Keratinocyte (primary cell): ENCODE measurements at regions not wholly inside any gene's neighbourhood (a gene's known extent, or its start where the extent isn't known, plus 50 kb on each side); places are given as distances from the start of the nearest gene placed in this dataset.
"Not testable (repeated sequence)": the region's sequence is repeated elsewhere in the genome, so short reads cannot be mapped to it uniquely, and the experiment has no call there.

Experiments used
- DNase-seq: peaks from one replicate; pipeline ENCODE4 v3.0.0-alpha.2; 2011; ENCODE audit warnings: low read depth, missing footprints, low spot score
- FAIRE-seq: peaks from 2 replicates; lab custom pipeline; 2011; peaks lifted over from hg19 to GRCh38; lab: Jason Lieb, UNC
- H2AFZ ChIP-seq: 2 replicates; pipeline ENCODE4 v1.6.0; 2012; ENCODE audit warnings: low read length, control low read depth, inconsistent platforms; ENCODE audit not compliant: control insufficient read depth
- H3K27ac ChIP-seq: 2 replicates; pipeline ENCODE4 v1.5.1; 2011; ENCODE audit warnings: low read length; ENCODE audit not compliant: control insufficient read depth, insufficient read depth
- H3K27me3 ChIP-seq: 3 replicates; pipeline ENCODE4 v1.6.0; 2011; ENCODE audit warnings: low read length; ENCODE audit not compliant: control insufficient read depth, insufficient read depth; ENCODE audit errors: extremely low read depth
- H3K36me3 ChIP-seq, 2 experiments: 2 replicates in 1 of 2; 3 replicates in 1 of 2; pipeline ENCODE4 v1.5.1; 2011; ENCODE audit warnings: low read length in 2 of 2, mild to moderate bottlenecking in 1 of 2; ENCODE audit not compliant: control insufficient read depth in 2 of 2, insufficient read depth in 2 of 2; ENCODE audit errors: extremely low read depth in 1 of 2
- H3K4me1 ChIP-seq: 3 replicates; pipeline ENCODE4 v1.5.1; 2011; ENCODE audit warnings: low read length; ENCODE audit not compliant: control insufficient read depth, insufficient read depth; ENCODE audit errors: extremely low read depth
- H3K4me2 ChIP-seq: 3 replicates; pipeline ENCODE4 v1.6.0; 2011; ENCODE audit warnings: low read depth, low read length; ENCODE audit not compliant: control insufficient read depth, insufficient read depth; ENCODE audit errors: extremely low read depth
- H3K4me3 ChIP-seq, 3 experiments: fragments of 200-600 bp in 1 of 3; sonication (generic) in 1 of 3; 2 replicates in 2 of 3; 3 replicates in 1 of 3; pipeline ENCODE4 v1.5.1; 2011 to 2016; ENCODE audit warnings: low read length in 3 of 3, mild to moderate bottlenecking in 3 of 3, control low read depth in 2 of 3, inconsistent platforms in 1 of 3, low read depth in 1 of 3, mixed read lengths in 1 of 3, mixed run types in 1 of 3, moderate library complexity in 1 of 3; ENCODE audit not compliant: control insufficient read depth in 2 of 3, insufficient read depth in 2 of 3; ENCODE audit errors: extremely low read depth in 1 of 3
- H3K79me2 ChIP-seq: 2 replicates; pipeline ENCODE4 v1.6.0; 2012; ENCODE audit warnings: low read length; ENCODE audit not compliant: control insufficient read depth, insufficient read depth
- H3K9ac ChIP-seq: 3 replicates; pipeline ENCODE4 v1.6.0; 2011; ENCODE audit warnings: low read length; ENCODE audit not compliant: control insufficient read depth, insufficient read depth; ENCODE audit errors: extremely low read depth
- H3K9me1 ChIP-seq: 3 replicates; pipeline ENCODE4 v1.6.0; 2011; ENCODE audit warnings: low read length; ENCODE audit not compliant: control insufficient read depth, insufficient read depth; ENCODE audit errors: extremely low read depth
- H3K9me3 ChIP-seq: 2 replicates; pipeline ENCODE4 v1.5.1; 2012; ENCODE audit warnings: low read depth, low read length; ENCODE audit not compliant: control insufficient read depth
- H4K20me1 ChIP-seq: 3 replicates; pipeline ENCODE4 v1.6.0; 2011; ENCODE audit warnings: low read length; ENCODE audit not compliant: control insufficient read depth, insufficient read depth; ENCODE audit errors: extremely low read depth
- EZH2 ChIP-seq: IDR thresholded peaks from one replicate; pipeline ENCODE4 v1.6.1; 2012; ENCODE audit warnings: inconsistent platforms, mild to moderate bottlenecking, low read length, moderate library complexity
- dilution Hi-C: fragments of 300-500 bp; cut with MboI; formaldehyde crosslinking; loops from one replicate; pipeline ENCODE4 v1.7.0; 2020; ENCODE audit warnings: low sequenced_read_pairs; ENCODE audit not compliant: extremely low pct_ligation_motif_present
- TF ChIP-seq, protein P1 (sequence below), 3 experiments: IDR thresholded peaks in 1 of 3; conservative IDR thresholded peaks in 1 of 3; optimal IDR thresholded peaks in 1 of 3; 2 replicates in 2 of 3; 3 replicates in 1 of 3; pipeline versions ENCODE3 to v1.5.1; 2011; ENCODE audit warnings: low read length in 3 of 3, mild to moderate bottlenecking in 3 of 3, moderate library complexity in 2 of 3, control low read depth in 1 of 3, inconsistent platforms in 1 of 3; ENCODE audit not compliant: insufficient read depth in 2 of 3; ENCODE audit errors: extremely low read depth in 1 of 3

DNA sequence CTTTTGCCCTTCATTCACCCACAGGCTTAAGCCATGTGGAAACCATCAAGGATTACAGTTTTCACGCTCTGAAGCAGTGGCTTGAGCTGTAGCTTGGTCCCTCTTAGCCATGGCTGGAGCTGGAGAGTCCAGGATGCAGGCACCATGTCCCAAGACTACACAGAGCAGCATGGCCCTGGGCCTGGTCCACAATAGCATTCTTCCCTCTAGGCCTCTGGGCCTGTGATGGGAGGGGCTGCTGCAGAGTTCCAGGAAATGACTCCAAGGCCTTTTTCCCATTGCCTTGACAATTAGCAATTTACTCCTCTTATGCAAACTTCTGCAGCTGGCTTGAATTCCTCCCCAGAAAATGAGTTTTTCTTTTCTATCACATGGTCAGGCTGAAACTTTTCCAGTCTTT is 211.3 kb downstream of the RERGL start:
- H3K36me3 ChIP-seq: no peaks in the 10 kb centered on the region
- no peaks in the 10 kb centered on the region for H3K27me3 ChIP-seq
- no peak overlapping the region for H3K9ac ChIP-seq
- H3K9me3 ChIP-seq: no peaks in the 10 kb centered on the region
- dilution Hi-C loops: no loop called here
- H3K9me1 ChIP-seq: no peaks in the 10 kb centered on the region
- no peak overlapping the region for H2AFZ ChIP-seq
- no peak overlapping the region for H3K4me3 ChIP-seq
- no peaks in the 10 kb centered on the region for H3K4me1 ChIP-seq
- no peaks in the 10 kb centered on the region for H3K79me2 ChIP-seq
- H3K4me2 ChIP-seq: no peak overlapping the region
- no peak overlapping the region for H3K27ac ChIP-seq
- FAIRE-seq: no peak
- TF ChIP-seq EZH2: no peak
- no peak for DNase-seq
- no peaks in the 10 kb centered on the region for H4K20me1 ChIP-seq

DNA sequence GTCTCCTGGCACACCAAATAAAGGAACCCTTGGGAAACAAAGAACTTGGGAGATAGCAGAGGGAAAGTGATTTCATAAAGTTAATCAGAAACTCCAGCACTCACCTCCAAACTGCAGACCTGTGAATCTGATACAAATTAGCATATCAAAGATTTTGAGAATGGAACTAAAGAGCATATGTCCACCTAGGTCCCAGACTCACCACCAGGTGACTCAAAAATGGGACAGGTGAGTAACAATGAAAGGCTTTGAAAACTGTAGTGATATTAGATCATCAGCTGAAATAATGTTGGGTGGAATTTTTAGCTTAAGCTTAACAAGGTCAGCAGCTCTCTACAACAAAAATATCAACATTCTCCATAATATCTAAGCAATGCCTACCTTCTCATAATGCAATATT is 214.8 kb downstream of the RERGL start:
- TF ChIP-seq, protein P1, sequence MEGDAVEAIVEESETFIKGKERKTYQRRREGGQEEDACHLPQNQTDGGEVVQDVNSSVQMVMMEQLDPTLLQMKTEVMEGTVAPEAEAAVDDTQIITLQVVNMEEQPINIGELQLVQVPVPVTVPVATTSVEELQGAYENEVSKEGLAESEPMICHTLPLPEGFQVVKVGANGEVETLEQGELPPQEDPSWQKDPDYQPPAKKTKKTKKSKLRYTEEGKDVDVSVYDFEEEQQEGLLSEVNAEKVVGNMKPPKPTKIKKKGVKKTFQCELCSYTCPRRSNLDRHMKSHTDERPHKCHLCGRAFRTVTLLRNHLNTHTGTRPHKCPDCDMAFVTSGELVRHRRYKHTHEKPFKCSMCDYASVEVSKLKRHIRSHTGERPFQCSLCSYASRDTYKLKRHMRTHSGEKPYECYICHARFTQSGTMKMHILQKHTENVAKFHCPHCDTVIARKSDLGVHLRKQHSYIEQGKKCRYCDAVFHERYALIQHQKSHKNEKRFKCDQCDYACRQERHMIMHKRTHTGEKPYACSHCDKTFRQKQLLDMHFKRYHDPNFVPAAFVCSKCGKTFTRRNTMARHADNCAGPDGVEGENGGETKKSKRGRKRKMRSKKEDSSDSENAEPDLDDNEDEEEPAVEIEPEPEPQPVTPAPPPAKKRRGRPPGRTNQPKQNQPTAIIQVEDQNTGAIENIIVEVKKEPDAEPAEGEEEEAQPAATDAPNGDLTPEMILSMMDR (optimal IDR thresholded peaks at IDR 0.05 in 1 of 3, IDR thresholded peaks at IDR 0.05 in 1 of 3, conservative IDR thresholded peaks at IDR 0.05 in 1 of 3; ENCODE audit: extremely low read depth in 1 of 3, insufficient read depth in 2 of 3, low read length in 3 of 3): no peak
- no peak for TF ChIP-seq EZH2
- Histone ChIP-seq H3K27ac (no peak overlapping the region), H4K20me1 (no peaks in the 10 kb centered on the region), H3K4me2 (no peak overlapping the region), H2AFZ (no peak overlapping the region), H3K4me1 (no peaks in the 10 kb centered on the region), H3K9me1 (no peaks in the 10 kb centered on the region), H3K36me3 (no peaks in the 10 kb centered on the region), H3K79me2 (no peaks in the 10 kb centered on the region), H3K4me3 (no peak overlapping the region), H3K9me3 (no peaks in the 10 kb centered on the region), H3K27me3 (no peaks in the 10 kb centered on the region), H3K9ac (no peak overlapping the region)
- DNase-seq: no peak
- FAIRE-seq: no peak
- dilution Hi-C loops: no loop called here

DNA sequence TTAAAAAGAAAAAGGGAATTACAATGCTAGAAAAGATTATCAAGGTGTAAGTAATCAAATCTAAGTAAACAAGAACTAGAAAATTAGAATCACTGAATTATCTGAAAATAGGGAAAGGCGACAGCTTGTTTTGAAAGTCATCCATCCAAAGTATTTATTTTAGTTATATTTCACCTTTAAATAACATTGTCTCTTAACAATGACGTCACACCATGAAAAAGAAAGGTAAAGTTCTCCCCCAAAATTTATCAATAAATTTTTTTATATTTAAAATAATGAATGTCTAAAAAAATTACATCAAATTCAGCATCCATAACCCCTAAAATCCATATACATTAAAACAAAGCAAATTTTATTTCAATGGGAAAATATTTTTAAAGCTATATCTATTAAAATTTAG is 223.2 kb downstream of the RERGL start:
- Histone ChIP-seq H3K9me1 (no peaks in the 10 kb centered on the region), H3K36me3 (no peaks in the 10 kb centered on the region), H3K27me3 (no peaks in the 10 kb centered on the region), H3K4me2 (no peak overlapping the region), H3K4me1 (no peaks in the 10 kb centered on the region), H3K79me2 (no peaks in the 10 kb centered on the region), H3K27ac (no peak overlapping the region), H3K4me3 (no peak overlapping the region), H4K20me1 (no peaks in the 10 kb centered on the region), H2AFZ (no peak overlapping the region), H3K9ac (no peak overlapping the region), H3K9me3 (no peaks in the 10 kb centered on the region)
- TF ChIP-seq EZH2: no peak
- TF ChIP-seq, protein P1 (optimal IDR thresholded peaks at IDR 0.05 in 1 of 3, IDR thresholded peaks at IDR 0.05 in 1 of 3, conservative IDR thresholded peaks at IDR 0.05 in 1 of 3; ENCODE audit: extremely low read depth in 1 of 3, insufficient read depth in 2 of 3, low read length in 3 of 3): no peak
- DNase-seq: no peak
- dilution Hi-C loops: no loop called here
- no peak for FAIRE-seq

DNA sequence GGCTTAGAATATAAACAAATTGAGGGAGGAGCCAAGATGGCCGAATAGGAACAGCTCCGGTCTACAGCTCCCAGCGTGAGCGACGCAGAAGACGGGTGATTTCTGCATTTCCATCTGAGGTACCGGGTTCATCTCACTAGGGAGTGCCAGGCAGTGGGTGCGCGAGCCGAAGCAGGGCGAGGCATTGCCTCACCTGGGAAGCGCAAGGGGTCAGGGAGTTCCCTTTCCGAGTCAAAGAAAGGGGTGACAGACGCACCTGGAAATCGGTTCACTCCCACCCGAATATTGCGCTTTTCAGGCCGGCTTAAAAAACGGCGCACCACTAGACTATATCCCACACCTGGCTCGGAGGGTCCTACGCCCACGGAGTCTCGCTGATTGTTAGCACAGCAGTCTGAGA is 234.4 kb downstream of the RERGL start:
- H3K9me1 ChIP-seq, DNase-seq, dilution Hi-C loops, H4K20me1 ChIP-seq, H3K36me3 ChIP-seq, H3K27ac ChIP-seq, H2AFZ ChIP-seq, FAIRE-seq, H3K9me3 ChIP-seq, H3K4me3 ChIP-seq, H3K4me2 ChIP-seq, H3K79me2 ChIP-seq, H3K4me1 ChIP-seq, H3K9ac ChIP-seq, H3K27me3 ChIP-seq: not testable (repeated sequence)
